D341Med (cell line): ENCODE measurements at regions not wholly inside any gene's neighbourhood (a gene's known extent, or its start where the extent isn't known, plus 50 kb on each side); places are given as distances from the start of the nearest gene placed in this dataset.
"Not testable (repeated sequence)": the region's sequence is repeated elsewhere in the genome, so short reads cannot be mapped to it uniquely, and the experiment has no call there.

Source experiments
- DNase-seq: peaks from one replicate; pipeline ENCODE4 v3.0.0; 2012; ENCODE audit warnings: low spot score

DNA sequence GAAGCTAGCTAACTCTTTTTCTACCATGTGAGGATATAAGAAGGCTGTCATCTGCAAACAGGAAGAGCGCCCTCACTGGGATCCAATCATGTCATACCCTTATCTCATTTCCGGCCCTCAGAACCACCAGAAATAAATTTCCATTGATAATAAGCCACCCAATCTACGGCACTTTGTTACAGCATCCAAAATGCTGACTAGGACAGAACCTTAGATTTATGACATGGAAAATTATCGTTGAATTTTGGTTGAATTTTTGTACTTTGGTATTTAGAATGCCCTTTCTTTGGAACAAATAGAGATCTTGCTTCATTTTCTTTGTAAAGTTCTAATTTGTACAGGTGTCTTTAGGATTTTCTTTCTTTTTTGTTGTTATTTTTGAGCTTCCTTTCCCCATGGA is 53.3 kb upstream of the CYLC2 start:
- no peak for DNase-seq

DNA sequence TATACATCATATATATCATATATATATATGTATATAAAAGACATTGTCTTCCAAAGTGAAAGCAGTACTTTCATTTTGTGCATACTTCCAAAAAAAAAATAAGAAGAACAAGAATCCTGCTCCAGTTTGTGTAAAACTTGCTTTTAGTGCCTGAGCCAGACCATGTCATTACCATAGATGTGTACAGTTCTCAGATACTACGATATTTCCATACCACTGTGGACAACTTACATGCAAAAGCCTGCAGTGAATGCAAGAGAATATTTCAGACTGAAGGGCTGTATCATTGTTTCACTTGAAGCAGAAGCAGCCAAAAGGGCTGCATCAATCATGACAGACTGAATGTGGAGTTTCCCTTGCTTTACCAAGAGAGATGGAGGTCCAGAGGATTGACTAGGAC is 72.6 kb upstream of the CYLC2 start:
- DNase-seq = no peak

DNA sequence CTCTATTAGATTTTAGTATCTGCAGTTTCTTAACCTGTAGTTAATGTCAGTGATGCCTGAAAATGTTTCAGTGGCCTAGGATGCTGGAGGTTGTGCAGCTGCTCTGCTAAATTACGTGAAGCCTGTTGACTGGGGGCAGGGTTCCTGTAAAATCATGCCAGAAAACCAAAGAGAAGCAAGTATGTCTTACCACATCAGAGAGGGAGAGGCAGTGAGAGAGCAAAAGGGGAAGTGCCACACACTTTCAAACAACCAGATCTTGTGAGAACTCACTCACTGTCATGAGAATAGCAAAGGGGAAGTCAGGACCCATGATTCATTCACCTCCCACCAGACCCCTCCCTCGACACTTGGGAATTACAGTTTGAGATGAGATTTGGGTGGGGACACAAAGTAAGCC is 83.9 kb upstream of the CYLC2 start:
- DNase-seq = no peak

DNA sequence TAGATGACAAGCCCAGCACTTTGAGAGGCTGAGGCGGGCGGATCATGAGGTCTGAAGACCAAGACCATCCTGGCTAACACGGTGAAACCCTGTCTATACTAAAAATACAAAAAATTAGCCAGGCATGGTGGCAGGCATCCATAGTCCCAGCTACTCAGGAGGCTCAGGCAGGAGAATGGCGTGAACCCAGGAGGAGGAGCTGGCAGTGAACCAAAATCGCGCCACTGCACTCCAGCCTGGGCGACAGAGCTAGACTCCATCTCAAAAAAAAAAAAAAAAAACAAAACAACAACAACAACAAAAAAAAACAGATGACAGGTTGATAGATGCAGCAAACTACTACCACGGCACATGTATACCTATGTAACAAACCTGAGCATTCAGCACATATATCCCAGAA is 89.3 kb upstream of the CYLC2 start:
- not testable (repeated sequence) for DNase-seq

DNA sequence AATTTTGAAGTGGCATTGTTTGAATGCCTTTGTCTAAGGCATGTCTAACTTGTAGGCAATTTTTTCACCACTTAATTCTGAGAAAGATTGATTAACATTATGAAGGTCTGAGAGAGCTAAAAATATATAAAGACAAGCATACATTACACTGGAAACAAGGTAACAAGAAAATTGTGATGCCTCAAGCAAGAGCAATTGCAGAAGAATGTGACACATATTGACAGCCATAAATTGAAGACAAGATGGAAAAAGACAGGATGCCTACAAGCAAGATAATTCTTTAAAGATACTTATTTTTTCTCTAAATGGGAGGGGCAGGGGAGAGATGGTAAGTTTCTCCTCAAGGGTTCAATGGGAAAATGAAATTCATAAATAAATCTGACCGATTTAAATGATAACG is 103.1 kb upstream of the CYLC2 start:
- no peak for DNase-seq

DNA sequence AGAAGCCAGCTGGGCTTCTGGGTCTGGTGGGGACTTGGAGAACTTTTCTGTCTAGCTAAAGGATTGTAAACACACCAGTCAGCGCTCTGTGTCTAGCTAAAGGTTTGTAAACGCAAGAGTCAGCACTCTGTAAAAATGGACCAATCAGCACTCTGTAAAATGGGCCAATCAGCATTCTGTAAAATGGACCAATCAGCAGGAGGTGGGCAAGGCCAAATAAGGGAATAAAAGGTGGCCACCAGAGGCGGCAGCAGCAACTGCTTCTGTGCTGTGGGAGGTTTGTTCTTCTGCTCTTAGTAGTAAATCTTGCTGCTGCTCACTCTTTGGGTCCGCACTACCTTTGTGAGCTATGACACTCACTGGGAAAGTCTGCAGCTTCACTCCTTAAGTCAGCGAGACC is 106.4 kb upstream of the CYLC2 start:
- not testable (repeated sequence) for DNase-seq

DNA sequence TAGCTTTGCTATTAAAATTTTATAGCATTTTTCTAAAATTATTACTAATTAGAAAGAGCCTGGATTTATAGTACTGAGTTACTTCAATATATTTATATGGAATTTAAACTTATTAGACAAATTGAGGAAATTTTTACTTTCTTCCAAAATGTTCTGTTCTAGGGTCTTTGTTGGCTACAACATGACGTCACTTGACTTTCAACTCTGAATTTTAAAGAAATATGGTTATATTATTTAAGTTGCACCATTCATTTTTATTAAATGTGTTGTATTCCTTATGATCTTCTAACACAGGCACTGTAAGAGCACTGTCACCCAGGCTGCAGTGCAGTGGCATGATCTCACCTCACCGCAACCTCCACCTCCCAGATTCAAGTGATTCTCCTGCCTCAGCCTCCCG is 119.4 kb upstream of the CYLC2 start:
- no peak for DNase-seq

DNA sequence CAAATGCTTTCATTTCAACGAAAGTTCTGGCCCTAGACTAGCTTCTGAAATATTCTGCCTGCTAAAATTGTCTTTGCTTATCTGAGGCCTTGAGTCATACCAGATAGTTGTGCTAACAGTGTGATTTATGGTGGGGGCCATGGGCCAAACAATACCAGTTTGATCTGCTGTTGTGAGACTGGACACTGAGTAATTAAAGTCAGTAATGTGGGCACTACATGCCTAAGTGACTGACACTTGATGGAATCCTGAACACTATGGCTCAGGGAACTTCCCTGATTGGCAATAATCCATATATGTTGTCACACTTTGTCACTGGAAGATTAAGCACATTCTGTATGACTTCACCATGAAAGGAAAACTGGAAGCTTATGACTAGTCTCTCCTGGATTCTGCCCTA is 127.6 kb upstream of the CYLC2 start:
- DNase-seq = no peak

DNA sequence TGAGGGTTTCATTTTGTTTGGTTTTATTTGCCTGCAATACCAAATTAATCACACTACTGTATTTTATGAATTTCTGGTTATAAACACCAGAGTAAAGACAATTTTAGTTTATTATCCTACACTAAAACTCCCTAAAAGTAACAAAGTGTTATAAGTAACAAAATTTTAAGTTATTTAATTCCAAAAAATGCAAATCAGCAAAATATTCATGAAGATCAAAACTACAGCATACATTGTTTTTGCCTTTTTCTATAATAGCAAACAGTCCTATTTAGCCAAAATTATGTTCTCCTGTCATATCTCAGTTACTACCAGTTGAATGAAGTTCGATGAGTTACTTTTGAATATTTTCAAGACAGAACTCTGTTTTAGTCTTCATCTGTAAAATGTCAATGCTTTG is 132.7 kb upstream of the CYLC2 start:
- no peak for DNase-seq

DNA sequence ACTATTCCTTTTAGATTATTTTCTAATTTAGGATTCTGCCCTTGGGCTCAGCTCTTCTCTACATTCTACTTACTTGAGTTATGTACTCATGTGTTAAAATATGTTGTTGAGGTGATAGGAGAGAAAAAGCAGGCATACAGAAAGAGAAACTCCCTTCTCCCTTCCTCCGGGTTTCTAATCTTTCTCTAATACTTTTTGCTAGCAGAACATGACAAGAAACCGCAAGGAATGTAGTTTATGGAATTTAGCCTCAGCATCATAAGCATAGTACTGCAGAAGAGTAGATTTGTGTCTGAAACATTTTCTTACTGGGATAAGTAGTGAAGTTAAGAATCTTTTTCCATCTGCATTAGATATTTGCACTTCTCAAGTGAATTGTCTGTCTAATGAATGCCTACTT is 139.5 kb upstream of the CYLC2 start:
- DNase-seq = no peak

DNA sequence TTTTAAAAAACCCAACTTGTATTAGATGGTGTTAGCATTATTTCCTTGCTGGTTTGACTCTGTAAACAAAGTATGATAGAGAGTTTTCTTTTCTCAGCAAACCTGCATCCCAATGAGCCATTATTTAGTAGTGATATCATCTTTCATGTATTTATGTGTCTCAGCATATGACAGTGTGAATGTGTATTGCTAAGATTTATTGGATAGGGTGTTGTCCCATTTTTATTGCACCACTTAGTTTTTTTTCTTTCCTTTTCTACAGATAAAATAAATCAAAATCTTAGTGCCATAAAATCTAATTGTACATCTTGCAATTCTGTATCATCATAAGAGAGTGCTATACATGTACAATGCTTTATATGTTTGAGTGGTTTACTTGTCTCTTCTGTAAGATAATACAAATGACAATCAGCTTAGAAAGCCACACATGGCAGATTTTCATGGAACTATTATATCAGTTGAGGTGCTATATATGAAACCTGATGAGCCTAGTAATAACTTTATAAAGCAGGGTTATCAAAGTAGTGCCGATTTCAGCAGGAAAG is 149.2 kb upstream of the CYLC2 start:
- DNase-seq = no peak

DNA sequence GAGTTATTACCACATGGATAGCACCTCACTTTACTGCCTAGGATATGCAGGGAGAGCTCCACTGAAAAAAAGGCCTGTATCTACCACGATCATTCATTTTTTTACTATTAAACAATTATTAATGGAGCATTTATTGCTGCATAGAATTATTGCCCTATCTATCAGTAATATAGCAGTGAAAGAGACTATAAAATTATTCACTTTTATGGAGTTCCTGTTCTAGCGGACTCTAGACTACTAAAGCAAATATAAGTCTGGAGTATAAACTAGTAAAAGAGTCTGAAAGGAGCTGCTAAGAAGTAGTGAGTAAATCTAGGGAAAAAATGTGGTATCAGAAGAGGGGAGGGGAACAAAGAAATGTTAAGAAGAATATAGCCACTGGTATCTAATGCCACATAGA is 150.4 kb upstream of the CYLC2 start:
- no peak for DNase-seq

DNA sequence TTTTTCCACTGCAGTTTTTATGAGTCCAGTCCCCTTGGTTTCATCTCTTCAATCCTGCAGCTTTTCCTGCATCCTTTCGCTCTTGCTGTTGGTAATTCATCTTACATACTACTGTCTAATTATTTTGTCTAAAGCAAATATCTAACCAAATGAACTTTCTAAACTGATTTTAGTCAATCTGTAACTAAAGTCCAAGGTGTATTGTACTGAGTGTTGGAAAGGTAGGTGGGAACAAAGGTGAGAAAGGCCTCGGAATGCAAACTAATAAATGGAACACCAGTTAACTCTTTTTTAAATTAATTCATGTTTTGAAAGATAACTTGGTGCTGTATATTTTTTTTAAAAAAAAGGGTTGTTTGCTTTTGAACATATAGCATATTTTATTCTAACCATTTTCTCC is 152.7 kb upstream of the CYLC2 start:
- DNase-seq = no peak

DNA sequence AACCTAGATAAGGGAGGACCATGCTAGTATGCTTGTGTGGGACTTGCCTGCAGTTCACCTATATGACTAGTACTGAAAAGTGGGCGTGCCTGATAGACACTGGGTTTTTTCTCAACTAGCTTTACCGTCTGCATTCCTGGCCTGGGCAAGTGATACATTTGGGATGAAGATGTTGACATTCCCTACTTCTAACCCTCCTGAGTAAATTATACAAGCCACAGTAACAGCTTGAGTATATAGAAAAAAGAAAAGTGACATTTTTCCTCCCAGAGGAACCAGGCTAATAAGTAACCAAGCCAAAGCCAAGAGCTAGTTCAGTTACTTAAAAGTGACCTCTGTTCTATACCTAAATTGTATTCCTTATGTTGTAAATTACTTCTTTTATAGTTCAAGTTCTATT is 153.8 kb upstream of the CYLC2 start:
- DNase-seq = no peak

DNA sequence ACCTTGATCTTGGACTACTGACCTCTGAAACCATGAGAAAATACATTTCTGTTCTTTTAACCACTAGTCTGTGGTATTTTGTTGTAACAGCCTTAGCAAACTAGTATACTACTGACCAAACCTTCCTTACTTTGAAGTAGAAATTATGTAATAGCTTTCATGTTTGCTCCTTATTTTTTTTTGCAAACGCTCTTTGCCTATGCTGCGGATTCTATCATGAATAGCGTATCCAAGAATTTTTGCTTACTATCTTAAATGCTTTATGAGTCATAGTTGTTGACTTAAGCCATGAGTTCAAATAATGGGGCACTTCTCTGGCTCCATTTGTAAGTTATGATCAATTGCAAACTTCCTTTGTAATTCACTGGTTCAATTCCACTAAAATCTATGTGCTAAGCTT is 154.8 kb upstream of the CYLC2 start:
- no peak for DNase-seq

DNA sequence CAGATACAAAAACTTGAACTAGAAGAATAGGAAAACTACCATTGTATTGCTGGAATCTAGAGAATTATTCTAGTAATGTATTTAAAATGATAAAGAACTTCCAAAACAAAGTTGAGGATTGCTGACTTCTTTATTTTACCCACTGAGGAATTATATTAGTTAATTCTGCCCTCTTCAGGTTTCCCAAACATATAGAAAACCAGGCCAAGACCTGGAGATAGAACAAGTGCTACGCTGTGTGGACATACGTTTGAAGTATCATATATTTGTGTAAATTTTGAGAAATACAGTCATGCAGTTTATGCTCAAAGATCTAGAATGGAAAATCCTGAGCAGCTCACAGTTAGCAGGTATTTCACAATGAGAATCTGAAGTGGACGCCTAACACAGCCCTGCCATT is 162.3 kb upstream of the CYLC2 start:
- no peak for DNase-seq

DNA sequence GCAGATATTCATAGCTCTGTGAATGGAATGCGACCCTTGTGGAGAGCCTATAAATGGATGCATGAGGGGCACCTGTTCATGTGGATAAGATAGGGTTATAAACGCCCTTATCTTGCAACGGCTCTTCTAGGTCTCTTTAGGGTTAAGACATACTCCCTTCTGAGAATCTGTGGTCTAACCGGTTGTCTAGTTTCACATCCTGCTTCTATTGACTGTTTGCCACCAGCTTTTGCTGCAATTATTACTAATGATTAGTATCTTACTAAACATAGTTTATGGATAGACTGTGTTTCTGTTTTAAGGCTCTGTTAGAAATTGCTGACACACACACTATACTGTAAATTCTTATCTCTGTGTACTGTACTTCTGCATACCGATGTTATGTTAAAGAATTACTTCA is 198.9 kb upstream of the CYLC2 start:
- no peak for DNase-seq

DNA sequence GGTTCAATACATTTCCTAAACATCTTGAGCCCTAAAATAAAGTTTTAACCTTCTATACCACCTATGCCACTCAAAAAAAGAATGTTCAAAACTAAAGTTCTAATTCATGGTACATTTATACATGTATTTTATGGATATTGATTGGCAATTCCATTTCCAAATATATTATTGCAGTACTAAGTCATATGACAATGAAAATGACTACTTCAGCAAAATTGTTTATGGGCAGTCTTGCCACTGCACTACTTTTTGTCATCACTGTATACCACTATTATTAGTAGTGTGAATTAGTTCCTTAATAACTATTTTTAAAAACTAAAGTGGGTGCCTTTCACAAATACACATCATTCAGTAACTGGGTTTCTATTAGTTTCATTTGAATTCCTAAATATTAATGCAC is 199.6 kb upstream of the CYLC2 start:
- no peak for DNase-seq

DNA sequence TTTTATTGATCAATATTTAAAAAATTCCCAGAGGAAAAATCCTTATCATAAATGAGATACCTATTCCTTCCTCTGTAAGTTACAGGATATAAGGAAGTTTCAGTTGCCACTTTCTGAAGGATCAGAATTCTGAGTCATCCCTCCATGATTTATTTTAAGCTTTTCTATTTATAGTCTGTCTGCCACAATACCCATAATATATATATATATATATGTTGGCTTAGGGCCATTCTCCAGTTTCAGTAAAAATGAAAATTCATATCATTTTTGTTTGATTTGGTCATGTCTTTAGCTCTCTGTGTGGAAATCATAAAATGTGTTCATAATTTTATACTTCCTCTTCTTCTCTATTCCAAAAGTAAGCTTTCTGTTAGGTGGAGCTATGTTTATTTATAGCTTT is 215.8 kb upstream of the CYLC2 start:
- no peak for DNase-seq

DNA sequence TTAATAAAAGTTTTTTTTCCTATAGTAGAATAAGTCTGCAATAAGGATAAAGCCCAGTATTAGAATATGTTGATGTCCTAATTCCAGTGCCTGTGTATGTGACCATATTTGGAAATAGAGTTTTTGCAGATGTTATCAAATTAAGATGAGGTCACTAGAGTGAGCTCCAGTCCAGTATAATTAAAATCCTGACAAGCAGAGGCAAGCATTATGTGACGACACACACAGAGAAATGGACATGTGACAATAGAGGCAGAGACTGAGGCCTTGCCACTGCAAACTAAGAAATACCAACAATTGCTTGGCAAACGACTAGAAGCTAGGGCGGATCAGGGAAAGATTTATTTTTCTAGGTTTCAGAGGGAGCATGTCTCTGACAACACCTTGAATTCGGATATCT is 216.4 kb upstream of the CYLC2 start:
- no peak for DNase-seq

DNA sequence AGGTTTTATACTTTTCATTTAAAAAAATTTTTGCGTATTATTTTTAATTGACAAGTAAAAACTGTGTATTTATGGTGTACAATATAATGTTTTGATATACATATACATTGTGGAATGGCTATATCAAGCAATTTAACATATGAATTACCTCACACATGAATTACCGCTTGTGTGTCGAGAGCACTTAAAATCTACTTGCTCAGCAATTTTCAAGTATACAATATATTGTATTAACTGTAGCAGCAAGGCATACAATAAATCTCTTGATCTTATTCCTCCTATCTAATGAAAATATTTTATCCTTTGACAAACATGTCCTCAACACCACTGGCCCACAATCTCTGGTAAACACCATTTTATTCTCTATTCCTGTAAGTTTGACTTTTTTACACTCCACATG is 224.4 kb upstream of the CYLC2 start:
- DNase-seq = no peak

DNA sequence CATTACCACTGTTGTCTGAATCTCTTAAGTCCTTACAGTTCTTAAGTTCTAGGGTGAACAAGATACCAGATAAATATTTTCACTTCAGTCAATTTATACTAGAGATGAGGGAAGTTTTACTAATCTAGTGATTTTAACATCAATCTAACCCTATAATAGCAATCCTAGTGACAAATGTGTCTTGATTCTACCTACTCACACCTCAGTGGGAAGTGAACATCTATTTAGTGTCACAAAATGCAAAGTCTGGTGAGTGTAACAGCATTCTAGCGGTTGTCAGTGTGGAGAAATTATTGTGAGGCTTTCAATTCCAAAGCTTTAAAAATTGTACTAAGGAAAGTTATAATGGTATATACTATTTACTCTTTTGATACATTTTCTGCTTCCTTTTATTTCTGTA is 225.8 kb upstream of the CYLC2 start:
- no peak for DNase-seq

DNA sequence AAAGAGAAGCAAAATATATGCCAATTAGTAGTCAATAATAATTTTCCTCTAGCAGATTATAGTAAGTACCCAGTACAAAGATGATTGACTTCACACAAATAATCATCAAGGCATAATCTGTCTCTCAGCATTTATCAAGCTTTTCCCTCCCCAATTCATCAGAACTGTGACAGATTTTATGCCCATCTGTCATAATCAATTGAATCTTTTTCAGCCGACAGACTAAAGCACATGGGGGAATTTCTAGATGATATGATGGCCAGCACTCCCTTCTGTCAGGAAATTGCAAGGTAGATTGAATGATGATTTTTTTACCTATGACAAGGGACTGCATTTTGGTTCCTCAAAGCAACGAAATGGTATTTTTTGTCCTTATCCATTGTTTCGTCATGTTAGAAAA is 227.1 kb upstream of the CYLC2 start:
- no peak for DNase-seq

DNA sequence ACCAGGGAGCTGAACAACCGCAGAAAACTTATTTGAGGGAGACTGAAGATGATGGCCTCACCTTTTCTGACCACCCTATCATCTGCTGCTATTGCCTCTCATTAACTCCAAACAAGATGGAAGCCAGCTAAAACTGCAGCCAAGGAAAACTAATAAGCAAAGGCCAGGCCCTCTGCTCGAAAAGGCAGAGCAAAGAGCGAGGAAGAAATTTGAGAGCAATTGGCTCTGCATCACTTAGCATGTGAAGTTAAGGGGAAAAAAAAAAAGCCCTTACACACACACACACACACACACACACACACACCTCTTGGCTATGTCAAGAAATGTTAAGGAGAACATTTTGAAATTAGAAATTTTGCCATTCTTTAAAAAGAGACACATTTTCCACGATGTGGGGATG is 228.1 kb upstream of the CYLC2 start:
- no peak for DNase-seq

DNA sequence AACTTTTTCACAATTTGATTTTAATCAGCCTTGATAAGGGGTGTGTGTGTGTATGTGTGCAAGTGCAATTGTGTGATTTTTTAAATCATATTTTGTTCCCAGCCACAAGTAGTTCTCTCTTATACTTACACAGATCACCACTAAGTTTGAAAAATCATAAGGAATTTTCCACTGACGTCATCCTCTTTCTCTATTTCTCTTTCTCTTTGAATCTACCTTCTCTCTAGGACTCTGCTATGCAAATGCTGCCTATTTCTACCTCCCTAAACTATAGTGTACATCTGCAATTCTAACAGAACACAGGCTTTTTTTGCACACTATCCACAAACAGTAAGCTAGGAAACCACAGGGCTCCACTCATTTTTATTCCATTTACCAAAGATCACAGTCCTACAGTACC is 254.6 kb upstream of the CYLC2 start:
- DNase-seq = no peak
